ENCODE measurements at regions not wholly inside any gene's neighbourhood (a gene's known extent, or its start where the extent isn't known, plus 50 kb on each side); places are given as distances from the start of the nearest gene placed in this dataset.

DNA sequence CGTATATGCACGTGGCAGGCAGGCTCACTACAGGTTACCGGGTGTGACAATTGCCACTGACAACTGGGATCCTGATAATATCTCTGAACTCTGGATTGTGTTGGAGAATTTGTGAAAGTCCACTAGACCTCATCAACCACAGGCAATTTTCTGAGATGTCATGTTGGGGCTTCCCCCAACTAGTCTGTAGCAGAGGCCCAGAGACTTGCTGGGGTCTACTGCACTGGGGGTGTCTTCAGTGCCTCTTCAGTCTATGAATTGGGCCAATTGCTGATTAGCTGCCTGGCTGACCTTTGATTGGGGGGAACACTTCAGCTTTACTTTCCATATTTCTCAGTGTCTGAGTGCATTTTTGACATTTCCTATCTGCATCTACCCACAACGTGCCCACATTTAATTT is 201.5 kb downstream of the MTX2 start:
- H3K9me3 Mint-ChIP-seq, result peaks cover 3% of the 10 kb centered on the region
- no peaks in the 10 kb centered on the region for H3K36me3 Mint-ChIP-seq (ENCODE audit: low read depth)
- DNase-seq, result no peak
- H3K27me3 Mint-ChIP-seq (ENCODE audit: low read depth, poor library complexity), result peaks cover 1% of the 10 kb centered on the region
- no peak overlapping the region for H3K27ac Mint-ChIP-seq
- no peak overlapping the region for H3K4me3 Mint-ChIP-seq
- TF ChIP-seq, protein P1, sequence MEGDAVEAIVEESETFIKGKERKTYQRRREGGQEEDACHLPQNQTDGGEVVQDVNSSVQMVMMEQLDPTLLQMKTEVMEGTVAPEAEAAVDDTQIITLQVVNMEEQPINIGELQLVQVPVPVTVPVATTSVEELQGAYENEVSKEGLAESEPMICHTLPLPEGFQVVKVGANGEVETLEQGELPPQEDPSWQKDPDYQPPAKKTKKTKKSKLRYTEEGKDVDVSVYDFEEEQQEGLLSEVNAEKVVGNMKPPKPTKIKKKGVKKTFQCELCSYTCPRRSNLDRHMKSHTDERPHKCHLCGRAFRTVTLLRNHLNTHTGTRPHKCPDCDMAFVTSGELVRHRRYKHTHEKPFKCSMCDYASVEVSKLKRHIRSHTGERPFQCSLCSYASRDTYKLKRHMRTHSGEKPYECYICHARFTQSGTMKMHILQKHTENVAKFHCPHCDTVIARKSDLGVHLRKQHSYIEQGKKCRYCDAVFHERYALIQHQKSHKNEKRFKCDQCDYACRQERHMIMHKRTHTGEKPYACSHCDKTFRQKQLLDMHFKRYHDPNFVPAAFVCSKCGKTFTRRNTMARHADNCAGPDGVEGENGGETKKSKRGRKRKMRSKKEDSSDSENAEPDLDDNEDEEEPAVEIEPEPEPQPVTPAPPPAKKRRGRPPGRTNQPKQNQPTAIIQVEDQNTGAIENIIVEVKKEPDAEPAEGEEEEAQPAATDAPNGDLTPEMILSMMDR (IDR thresholded peaks at IDR 0.05), result no peak
- H3K4me1 Mint-ChIP-seq, result peaks cover 33% of the 10 kb centered on the region

GRCh38 chr2:176471949-176472348 is 202.7 kb downstream of the MTX2 start:
- peaks cover 3% of the 10 kb centered on the region for H3K9me3 Mint-ChIP-seq
- H3K27ac Mint-ChIP-seq, result no peak overlapping the region
- no peak overlapping the region for H3K4me3 Mint-ChIP-seq
- H3K4me1 Mint-ChIP-seq, result peaks cover 20% of the 10 kb centered on the region
- no peaks in the 10 kb centered on the region for H3K27me3 Mint-ChIP-seq (ENCODE audit: low read depth, poor library complexity)
- TF ChIP-seq, protein P1 (IDR thresholded peaks at IDR 0.05), result no peak
- H3K36me3 Mint-ChIP-seq (ENCODE audit: low read depth), result no peaks in the 10 kb centered on the region
- DNase-seq, result no peak

- DNase-seq, result no peak
- TF ChIP-seq, protein P1 (IDR thresholded peaks at IDR 0.05), result no peak
- Mint-ChIP-seq H3K4me3 (no peak overlapping the region), H3K36me3 (ENCODE audit: low read depth) (no peaks in the 10 kb centered on the region), H3K27ac (no peak overlapping the region), H3K4me1 (peaks cover 10% of the 10 kb centered on the region), H3K9me3 (peaks cover 3% of the 10 kb centered on the region), H3K27me3 (ENCODE audit: low read depth, poor library complexity) (no peaks in the 10 kb centered on the region)
Observed at GRCh38 chr2:176473177-176473576, 203.9 kb downstream of the MTX2 start.

- Mint-ChIP-seq H3K27me3 (ENCODE audit: low read depth, poor library complexity) (no peaks in the 10 kb centered on the region), H3K27ac (no peak overlapping the region), H3K4me1 (peaks cover 7% of the 10 kb centered on the region), H3K9me3 (peaks cover 3% of the 10 kb centered on the region), H3K4me3 (no peak overlapping the region), H3K36me3 (ENCODE audit: low read depth) (no peaks in the 10 kb centered on the region)
- DNase-seq, result no peak
- TF ChIP-seq, protein P1 (IDR thresholded peaks at IDR 0.05), result no peak
Observed at GRCh38 chr2:176473851-176474250, 204.6 kb downstream of the MTX2 start.

DNA sequence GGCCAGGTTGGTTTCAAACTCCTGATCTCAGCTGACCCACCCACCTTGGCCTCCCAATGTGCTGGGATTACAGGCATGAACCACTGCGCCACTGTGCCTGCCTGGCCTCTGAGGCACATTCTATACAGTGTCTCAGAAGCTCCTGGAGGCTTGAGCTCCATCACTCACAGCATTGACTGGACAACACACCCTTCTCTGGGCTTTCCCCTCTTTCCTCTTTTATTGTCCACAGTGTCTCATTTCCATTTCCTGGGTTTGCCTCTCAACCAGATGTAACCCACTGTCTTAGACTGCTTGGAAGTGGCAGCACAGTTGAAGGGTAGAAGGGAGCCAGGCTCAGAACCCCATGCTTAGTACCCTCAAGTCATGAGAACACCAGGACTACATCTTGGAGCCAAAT is 208.1 kb downstream of the MTX2 start:
- no peak for DNase-seq
- Mint-ChIP-seq H3K27me3 (ENCODE audit: low read depth, poor library complexity) (peaks cover 12% of the 10 kb centered on the region), H3K36me3 (ENCODE audit: low read depth) (no peaks in the 10 kb centered on the region), H3K27ac (no peak overlapping the region), H3K4me3 (no peak overlapping the region), H3K4me1 (no peaks in the 10 kb centered on the region), H3K9me3 (peaks cover 3% of the 10 kb centered on the region)
- TF ChIP-seq, protein P1 (IDR thresholded peaks at IDR 0.05), result no peak

GRCh38 chr2:176479961-176480360 is 210.7 kb downstream of the MTX2 start:
- Mint-ChIP-seq H3K36me3 (ENCODE audit: low read depth) (no peaks in the 10 kb centered on the region), H3K27ac (no peak overlapping the region), H3K4me1 (no peaks in the 10 kb centered on the region), H3K4me3 (no peak overlapping the region), H3K27me3 (ENCODE audit: low read depth, poor library complexity) (peaks cover 15% of the 10 kb centered on the region), H3K9me3 (peaks cover 2% of the 10 kb centered on the region)
- TF ChIP-seq, protein P1 (IDR thresholded peaks at IDR 0.05), result no peak
- no peak for DNase-seq
